Urinary bladder (tissue), 3 donors: ENCODE measurements at regions not wholly inside any gene's neighbourhood (a gene's known extent, or its start where the extent isn't known, plus 50 kb on each side); places are given as distances from the start of the nearest gene placed in this dataset.

Experiments used
- DNase-seq: peaks from one replicate; pipeline ENCODE4 v3.0.0-alpha.2; 2015; ENCODE audit errors: extremely low spot score
- H3K27ac ChIP-seq: one replicate; pipeline ENCODE4 v1.5.1; 2013; ENCODE audit warnings: low read depth, mild to moderate bottlenecking, moderate library complexity
- H3K36me3 ChIP-seq: one replicate; pipeline ENCODE4 v1.6.1; 2013; ENCODE audit warnings: mild to moderate bottlenecking, moderate library complexity; ENCODE audit not compliant: insufficient read depth
- H3K4me1 ChIP-seq: one replicate; pipeline ENCODE4 v1.6.1; 2013; ENCODE audit warnings: mild to moderate bottlenecking, moderate library complexity; ENCODE audit not compliant: insufficient read depth
- H3K4me3 ChIP-seq: one replicate; pipeline ENCODE4 v1.5.1; 2013; ENCODE audit warnings: low read depth, low read length
- WGBS: extraction: QIAGEN DNeasy Blood & Tissue Kit; methylation state at CpG from one replicate; pipeline ENCODE4 v1.1.7; 2013; 5-methylcytosine and 5-hydroxymethylcytosine counted together
- donor health status: healthy with polysubstance abuse.
- donor health status: healthy.

DNA sequence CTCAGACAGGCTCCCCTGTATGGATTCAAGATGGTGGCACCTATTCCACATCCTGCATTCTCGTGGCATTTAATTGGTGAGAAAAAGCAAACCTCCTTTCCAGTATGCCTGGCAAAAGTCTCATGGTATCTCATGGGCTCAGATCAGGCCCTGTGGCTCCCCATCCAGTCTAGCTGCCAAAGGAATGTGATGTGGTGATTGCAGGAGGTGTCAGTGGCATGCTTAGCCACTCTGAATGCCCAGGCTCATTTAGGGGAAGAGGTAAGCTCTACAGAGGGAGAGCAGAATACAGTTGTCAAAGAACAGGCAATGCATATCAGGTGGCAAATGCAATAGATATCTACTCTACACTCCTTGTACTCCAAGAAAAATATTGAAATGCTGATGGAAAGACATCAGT lies 146.7 kb downstream of the SPATA19 start:
- WGBS, result 83% methylated on average over 1 of the region's 1 CpG
- DNase-seq, result no peak
- Histone ChIP-seq H3K27ac (no peak overlapping the region), H3K36me3 (no peaks in the 10 kb centered on the region), H3K4me1 (no peaks in the 10 kb centered on the region), H3K4me3 (no peak overlapping the region)

- Histone ChIP-seq H3K4me1 (no peaks in the 10 kb centered on the region), H3K27ac (no peak overlapping the region), H3K36me3 (no peaks in the 10 kb centered on the region), H3K4me3 (no peak overlapping the region)
- DNase-seq, result no peak
- WGBS, result 89% methylated on average over 4 of the region's 4 CpGs
Observed at GRCh38 chr11:133697603-133698180, 147.6 kb downstream of the SPATA19 start.

DNA sequence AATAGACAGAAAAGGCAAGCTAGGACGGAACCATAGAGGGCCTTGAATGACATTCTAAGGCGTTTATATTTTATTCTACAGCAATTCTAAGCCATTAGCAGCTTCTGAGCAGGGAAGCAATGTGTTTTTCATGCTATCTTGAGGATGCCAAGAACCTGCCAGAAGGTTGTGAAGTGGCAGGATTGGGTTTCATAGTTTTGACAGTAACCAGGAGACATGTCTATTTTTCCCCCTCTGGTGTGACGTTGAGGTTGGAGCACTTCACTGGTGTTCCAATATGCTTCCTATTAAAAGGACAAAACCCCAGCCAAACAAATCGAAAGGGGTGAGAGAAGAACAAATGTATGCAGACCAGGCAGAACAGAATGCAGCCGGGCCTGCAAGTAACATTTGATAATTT lies 148.2 kb downstream of the SPATA19 start:
- no peaks in the 10 kb centered on the region for H3K4me1 ChIP-seq
- no peak overlapping the region for H3K27ac ChIP-seq
- DNase-seq, result no peak
- H3K36me3 ChIP-seq, result no peaks in the 10 kb centered on the region
- no peak overlapping the region for H3K4me3 ChIP-seq
- WGBS, result 58% methylated on average over 5 of the region's 5 CpGs

DNA sequence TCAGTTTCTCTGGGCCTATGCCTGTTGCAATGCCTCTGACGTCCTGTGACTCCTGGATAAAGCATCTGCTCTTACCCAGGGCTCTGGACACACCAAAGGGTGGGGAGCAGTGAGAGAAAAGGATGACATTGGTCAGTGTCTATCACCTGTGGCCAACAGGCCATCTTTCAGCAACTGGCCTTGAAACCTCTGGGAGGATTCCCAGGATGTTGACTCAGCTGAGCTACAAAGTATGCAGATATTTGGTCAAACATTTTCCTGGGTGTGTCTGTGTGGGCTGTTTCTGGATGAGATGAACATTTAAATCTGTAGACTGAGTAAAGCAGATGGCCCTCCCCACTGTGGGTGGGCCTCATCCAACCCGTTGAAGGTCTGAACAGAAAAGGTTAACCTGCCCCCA lies 149.9 kb downstream of the SPATA19 start:
- WGBS, result 52% methylated on average over 2 of the region's 2 CpGs
- no peak for DNase-seq
- Histone ChIP-seq H3K4me1 (no peaks in the 10 kb centered on the region), H3K27ac (no peak overlapping the region), H3K4me3 (no peak overlapping the region), H3K36me3 (no peaks in the 10 kb centered on the region)

DNA sequence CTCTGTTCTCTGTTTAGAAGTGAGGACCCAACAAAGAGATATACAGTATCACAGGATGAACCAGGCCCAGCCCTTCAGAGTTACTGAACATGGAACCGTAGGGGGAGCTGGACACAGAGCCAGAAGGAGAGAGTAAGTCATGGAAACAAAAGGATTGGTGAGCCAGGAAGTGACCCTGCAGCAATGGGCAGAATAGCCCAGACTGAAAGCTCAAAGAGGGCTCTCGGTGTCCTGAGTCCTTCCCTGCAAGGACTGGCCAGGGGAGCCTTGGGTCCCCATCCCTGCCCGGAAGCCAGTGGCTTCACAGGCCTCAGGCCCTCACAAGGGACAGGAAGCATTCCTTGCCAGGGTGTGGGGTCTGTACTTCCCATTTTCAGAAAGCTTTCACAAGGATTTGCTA lies 150.6 kb downstream of the SPATA19 start:
- Histone ChIP-seq H3K27ac (no peak overlapping the region), H3K4me1 (no peaks in the 10 kb centered on the region), H3K36me3 (no peaks in the 10 kb centered on the region), H3K4me3 (no peak overlapping the region)
- 86% methylated on average over 3 of the region's 3 CpGs for WGBS
- no peak for DNase-seq

DNA sequence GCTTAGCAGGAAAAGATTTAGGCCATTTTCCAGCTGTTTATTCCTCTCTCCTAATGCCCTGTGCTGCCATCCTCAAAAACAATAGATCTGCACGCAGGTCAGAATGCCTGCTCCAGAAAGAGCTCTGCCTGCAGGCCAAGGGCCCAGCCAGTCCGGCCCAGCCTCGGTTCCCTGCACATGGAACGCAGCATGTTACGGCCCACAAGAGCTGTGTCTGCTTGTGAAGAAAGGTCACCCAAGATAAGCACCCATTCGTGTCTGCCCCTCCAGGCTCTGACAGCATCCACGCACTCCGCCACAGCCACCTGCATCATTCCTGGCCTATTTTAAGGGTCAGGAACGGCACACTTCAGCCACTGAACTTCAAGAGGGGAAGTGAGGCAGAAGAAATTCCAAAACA lies 152.2 kb downstream of the SPATA19 start:
- Histone ChIP-seq H3K36me3 (no peaks in the 10 kb centered on the region), H3K27ac (no peak overlapping the region), H3K4me3 (no peak overlapping the region), H3K4me1 (no peaks in the 10 kb centered on the region)
- DNase-seq, result no peak
- WGBS, result 89% methylated on average over 9 of the region's 9 CpGs

GRCh38 chr11:133692126-133692934 lies 153.0 kb downstream of the SPATA19 start:
- H3K4me3 ChIP-seq, result no peak overlapping the region
- no peak overlapping the region for H3K27ac ChIP-seq
- no peaks in the 10 kb centered on the region for H3K4me1 ChIP-seq
- H3K36me3 ChIP-seq, result no peaks in the 10 kb centered on the region
- 60% methylated on average over 8 of the region's 8 CpGs for WGBS
- DNase-seq, result no peak

- Histone ChIP-seq H3K36me3 (no peaks in the 10 kb centered on the region), H3K4me3 (no peak overlapping the region), H3K4me1 (no peaks in the 10 kb centered on the region), H3K27ac (no peak overlapping the region)
- no peak for DNase-seq
- 78% methylated on average over 5 of the region's 5 CpGs for whole genome bisulfite sequencing
Observed at GRCh38 chr11:133687781-133688180, 155.5 kb upstream of the OPCML start.

- WGBS, result 8% methylated on average over 6 of the region's 6 CpGs
- no peak for DNase-seq
- H3K27ac ChIP-seq, result no peak overlapping the region
- H3K4me1 ChIP-seq, result no peaks in the 10 kb centered on the region
- H3K36me3 ChIP-seq, result no peaks in the 10 kb centered on the region
- H3K4me3 ChIP-seq, result no peak overlapping the region
Observed at GRCh38 chr11:133681901-133682300, 149.6 kb upstream of the OPCML start.

DNA sequence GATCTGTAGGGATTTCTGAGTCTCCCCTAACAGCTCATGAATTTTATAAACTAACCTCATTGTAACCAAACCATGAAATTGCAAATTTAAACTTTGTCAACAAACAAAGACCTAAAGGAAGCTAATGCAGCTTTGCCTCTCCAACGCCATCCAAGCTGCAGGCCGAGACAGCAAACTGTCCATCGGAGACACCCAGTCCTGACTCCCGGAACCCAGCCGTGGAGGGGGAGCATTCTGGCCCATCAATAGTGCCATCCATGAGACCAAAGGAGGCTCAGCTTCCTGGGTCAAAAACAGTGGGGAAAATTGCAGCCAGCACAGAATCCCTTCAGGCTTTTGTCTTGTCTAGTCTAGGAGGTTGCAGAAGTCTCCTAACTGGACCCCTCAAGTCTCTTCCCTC lies 147.6 kb upstream of the OPCML start:
- no peak for DNase-seq
- Histone ChIP-seq H3K27ac (no peak overlapping the region), H3K4me1 (no peaks in the 10 kb centered on the region), H3K4me3 (no peak overlapping the region), H3K36me3 (no peaks in the 10 kb centered on the region)
- WGBS, result 84% methylated on average over 5 of the region's 5 CpGs

DNA sequence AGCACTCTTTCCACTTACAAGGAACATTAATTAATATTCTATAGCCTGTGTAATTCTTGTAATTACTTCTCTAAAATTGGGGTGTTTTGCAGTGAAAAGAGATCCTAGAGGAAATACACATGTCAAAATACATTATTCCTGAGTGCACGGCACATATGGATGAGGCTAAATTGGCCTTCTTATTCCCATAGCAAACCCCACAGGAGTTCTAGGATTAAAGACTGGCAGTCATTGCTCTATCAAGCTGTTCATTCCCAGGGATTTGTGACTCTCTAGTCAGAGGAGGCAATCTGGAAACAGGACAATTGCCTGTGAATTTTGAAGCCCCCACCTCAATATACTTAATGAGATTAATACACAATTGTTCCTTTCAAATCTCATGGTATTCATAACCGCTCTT lies 145.9 kb upstream of the OPCML start:
- no peaks in the 10 kb centered on the region for H3K4me1 ChIP-seq
- 88% methylated on average over 2 of the region's 2 CpGs for WGBS
- H3K36me3 ChIP-seq, result no peaks in the 10 kb centered on the region
- no peak overlapping the region for H3K4me3 ChIP-seq
- DNase-seq, result no peak
- H3K27ac ChIP-seq, result no peak overlapping the region

DNA sequence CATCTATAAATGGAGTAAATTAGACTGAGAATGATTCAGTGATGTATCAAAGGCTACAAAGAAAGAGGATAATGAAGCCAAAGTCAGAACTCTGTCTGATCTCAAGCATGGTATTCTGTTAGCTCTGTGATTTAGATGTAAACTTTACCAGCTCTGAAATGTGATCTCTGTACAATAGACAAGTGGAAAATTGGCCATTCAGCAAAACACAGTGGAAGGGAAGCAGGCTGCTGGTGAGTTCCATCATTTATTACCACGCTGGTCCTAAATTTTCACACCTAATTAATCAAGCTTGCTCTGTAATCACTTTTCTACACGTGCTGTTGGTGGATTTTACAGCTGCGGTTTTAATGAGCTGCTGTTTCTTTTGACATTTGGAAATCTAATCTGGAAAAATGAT lies 145.1 kb upstream of the OPCML start:
- 35% methylated on average over 3 of the region's 3 CpGs for WGBS
- Histone ChIP-seq H3K4me3 (no peak overlapping the region), H3K27ac (no peak overlapping the region), H3K4me1 (no peaks in the 10 kb centered on the region), H3K36me3 (no peaks in the 10 kb centered on the region)
- no peak for DNase-seq

DNA sequence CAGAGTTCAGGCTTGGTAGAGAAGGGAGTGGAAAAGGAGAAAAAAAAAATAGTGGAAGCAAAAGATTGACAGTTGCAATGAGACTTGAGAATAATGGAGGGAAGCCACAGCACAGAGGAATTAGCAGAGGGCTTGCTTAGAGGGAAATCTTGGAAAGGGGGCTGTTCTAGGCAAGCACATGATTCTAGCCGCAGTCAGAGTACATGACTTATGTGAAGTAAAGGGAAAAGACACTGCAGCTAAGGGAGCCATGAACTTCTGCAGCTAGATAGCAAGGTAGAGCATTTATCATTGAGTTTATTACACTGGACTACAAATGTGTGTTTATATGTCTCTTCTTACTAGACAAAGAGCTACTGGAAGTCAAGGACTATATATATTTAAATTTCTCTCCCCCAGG lies 144.0 kb upstream of the OPCML start:
- Histone ChIP-seq H3K27ac (no peak overlapping the region), H3K4me1 (no peaks in the 10 kb centered on the region), H3K36me3 (no peaks in the 10 kb centered on the region), H3K4me3 (no peak overlapping the region)
- DNase-seq, result no peak
- WGBS, result 87% methylated on average over 1 of the region's 1 CpG

DNA sequence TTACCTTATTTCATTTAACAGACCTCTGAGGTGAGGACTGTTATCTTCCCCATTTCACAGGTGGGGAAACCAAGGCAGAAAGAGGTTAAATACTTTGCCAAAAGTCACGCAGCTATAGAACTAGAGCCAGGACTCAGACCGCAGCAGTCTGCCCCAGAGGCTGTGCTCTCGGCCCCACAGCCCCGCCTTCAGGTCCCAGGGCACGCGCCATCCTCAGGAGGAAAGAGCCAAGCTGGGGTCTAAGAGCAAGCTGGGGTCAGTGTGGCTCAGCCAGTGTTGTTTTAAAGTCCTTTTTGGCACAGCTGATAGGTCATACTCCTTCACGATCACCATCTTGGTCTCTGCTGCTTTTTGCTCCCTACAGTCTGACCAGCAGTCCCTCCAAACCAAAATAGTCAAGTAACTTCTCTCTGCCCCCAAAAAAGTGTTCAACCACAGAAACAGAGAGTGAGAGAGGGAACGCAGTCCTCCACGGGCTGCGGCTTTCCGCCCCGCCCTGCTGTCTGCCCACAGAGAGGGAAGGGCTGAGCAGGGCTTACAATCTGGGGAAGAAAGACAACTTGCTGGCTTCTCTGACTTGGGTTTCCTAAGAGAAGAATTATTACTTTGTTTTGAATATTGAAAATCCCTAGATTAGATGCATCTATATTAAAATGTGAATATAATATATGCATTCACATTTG lies 137.2 kb upstream of the OPCML start:
- 52% methylated on average over 12 of the region's 12 CpGs for WGBS
- Histone ChIP-seq H3K4me3 (no peak overlapping the region), H3K4me1 (no peaks in the 10 kb centered on the region), H3K36me3 (no peaks in the 10 kb centered on the region), H3K27ac (no peak overlapping the region)
- no peak for DNase-seq
